ENCODE measurements at regions not wholly inside any gene's neighbourhood (a gene's known extent, or its start where the extent isn't known, plus 50 kb on each side); places are given as distances from the start of the nearest gene placed in this dataset.

DNA sequence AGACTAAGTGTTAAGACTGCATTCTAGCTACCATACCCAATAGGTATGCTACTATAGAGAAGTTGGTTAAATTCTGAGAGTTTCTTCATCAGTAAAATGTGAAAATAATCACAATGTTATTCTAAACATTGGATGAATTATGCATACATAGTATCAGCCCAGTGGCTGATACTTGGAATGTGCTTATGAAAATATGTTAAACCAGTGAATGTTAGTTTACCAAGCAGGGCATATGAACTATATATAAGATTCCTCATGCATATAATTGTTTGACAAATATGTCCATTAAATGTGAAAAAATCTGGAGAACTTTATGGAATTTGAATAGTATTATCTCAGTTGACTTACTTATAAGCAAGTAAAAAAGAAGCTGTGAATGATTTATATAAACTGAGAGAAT is 296.1 kb downstream of the IL15 start:
- DNase-seq (ENCODE audit: insufficient read length, low spot score) (no peak), FAIRE-seq (no peak)
- TF ChIP-seq, protein P1, sequence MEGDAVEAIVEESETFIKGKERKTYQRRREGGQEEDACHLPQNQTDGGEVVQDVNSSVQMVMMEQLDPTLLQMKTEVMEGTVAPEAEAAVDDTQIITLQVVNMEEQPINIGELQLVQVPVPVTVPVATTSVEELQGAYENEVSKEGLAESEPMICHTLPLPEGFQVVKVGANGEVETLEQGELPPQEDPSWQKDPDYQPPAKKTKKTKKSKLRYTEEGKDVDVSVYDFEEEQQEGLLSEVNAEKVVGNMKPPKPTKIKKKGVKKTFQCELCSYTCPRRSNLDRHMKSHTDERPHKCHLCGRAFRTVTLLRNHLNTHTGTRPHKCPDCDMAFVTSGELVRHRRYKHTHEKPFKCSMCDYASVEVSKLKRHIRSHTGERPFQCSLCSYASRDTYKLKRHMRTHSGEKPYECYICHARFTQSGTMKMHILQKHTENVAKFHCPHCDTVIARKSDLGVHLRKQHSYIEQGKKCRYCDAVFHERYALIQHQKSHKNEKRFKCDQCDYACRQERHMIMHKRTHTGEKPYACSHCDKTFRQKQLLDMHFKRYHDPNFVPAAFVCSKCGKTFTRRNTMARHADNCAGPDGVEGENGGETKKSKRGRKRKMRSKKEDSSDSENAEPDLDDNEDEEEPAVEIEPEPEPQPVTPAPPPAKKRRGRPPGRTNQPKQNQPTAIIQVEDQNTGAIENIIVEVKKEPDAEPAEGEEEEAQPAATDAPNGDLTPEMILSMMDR (IDR thresholded peaks at IDR 0.05; ENCODE audit: insufficient read depth, missing control alignments), result no peak

DNA sequence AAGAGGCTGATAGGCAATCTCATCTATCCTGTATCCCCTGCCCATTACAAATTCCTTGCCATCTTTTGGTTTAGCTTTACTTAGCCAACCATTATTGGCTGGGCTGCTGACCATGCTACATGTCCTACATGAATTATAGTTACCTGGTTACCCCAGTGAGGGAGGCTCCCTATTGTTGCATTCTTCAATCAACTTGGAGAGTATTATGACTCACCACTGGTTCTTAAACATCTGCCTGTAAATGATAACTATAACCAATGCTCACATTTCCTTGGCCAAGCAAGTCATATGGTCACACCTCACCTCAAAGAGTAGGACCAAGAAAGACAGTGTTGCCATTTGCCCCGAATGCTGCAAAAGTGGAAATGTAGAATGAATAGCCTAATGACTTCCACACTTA is 297.6 kb downstream of the IL15 start:
- TF ChIP-seq, protein P1 (IDR thresholded peaks at IDR 0.05; ENCODE audit: insufficient read depth, missing control alignments), result no peak
- no peak for FAIRE-seq
- DNase-seq (ENCODE audit: insufficient read length, low spot score), result no peak

DNA sequence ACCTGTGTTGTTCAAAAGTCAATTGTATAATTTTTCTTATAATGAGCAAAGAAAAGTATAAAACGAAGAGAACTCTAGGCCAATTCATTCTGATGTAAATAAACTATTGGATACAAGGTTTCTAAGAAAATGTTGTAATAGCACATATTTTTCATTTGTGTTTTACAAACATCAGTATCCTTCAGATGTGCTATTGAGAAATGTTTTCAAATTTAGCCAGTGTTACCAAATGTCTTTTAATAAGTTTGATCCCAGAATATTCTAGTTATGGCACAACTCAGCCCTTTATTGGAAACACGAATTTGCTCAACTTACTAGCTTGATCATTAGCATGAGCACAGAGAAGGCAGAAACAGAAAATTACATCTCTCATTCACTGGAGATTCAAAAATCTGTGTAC is 319.3 kb downstream of the IL15 start:
- TF ChIP-seq, protein P1 (IDR thresholded peaks at IDR 0.05; ENCODE audit: insufficient read depth, missing control alignments), result no peak
- FAIRE-seq, result no peak

DNA sequence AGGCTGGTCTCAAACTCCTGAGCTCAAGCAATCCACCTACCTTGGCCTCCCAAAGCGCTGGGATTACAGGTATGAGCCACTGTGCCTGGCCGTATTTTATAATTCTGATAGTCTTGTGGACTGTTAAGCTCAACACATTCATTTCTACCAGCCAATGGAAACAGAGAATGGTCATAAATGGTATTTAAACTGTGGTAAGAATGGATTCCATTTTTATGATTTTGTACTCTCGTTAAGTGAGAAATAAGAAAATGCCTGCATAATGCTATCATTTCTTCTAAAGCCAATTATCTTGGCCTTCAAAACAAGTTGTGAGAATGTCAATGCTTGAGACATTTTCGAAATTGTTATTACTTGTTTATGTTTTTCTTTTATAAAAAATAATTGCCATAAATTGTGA is 321.0 kb downstream of the IL15 start:
- FAIRE-seq (no peak), DNase-seq (ENCODE audit: insufficient read length, low spot score) (no peak)
- TF ChIP-seq, protein P1 (IDR thresholded peaks at IDR 0.05; ENCODE audit: insufficient read depth, missing control alignments), result no peak

More for the DNA sequence above, 319.3 kb downstream of the IL15 start:
- DNase-seq (ENCODE audit: insufficient read length, low spot score), result no peak

DNA sequence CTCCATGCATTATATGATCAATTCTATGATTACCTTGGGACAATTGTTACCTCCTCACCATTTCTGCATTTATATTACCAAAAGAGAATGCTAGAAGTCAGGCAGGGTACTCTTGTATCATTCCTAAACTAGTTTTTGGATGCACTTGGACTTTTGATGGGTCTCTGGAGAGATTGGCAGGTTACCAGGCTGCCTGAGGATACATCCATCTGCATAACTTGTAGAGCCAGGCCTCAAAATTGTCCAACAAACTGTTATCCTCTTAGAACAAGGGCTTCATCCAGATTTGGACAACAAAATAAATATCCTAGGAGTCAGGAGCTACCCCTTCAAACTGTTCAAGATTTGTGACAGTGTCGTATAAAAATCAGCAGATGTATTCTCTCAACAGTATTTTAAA is 326.1 kb downstream of the IL15 start:
- TF ChIP-seq, protein P1 (IDR thresholded peaks at IDR 0.05; ENCODE audit: insufficient read depth, missing control alignments), result no peak
- FAIRE-seq, result no peak
- no peak for DNase-seq (ENCODE audit: insufficient read length, low spot score)

DNA sequence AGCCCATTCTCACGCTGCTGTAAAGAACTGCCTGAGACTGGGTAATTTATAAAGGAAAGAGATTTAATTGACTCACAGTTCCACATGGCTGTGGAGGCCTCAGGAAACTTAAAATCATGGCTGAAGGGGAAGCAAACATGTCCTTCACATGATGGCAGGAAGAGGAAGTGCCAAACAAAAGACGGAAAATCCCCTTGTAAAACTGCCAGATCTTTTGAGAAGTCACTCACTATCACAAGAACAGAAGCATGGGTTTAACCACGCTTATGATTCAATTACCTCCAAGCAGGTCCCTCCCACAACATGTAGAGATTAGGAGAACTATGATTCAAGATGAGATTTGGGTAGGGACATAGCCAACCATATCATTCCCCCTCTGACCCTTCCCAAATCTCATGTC is 335.5 kb downstream of the IL15 start:
- TF ChIP-seq, protein P1 (IDR thresholded peaks at IDR 0.05; ENCODE audit: insufficient read depth, missing control alignments), result no peak
- DNase-seq (ENCODE audit: insufficient read length, low spot score), result no peak
- FAIRE-seq, result no peak

DNA sequence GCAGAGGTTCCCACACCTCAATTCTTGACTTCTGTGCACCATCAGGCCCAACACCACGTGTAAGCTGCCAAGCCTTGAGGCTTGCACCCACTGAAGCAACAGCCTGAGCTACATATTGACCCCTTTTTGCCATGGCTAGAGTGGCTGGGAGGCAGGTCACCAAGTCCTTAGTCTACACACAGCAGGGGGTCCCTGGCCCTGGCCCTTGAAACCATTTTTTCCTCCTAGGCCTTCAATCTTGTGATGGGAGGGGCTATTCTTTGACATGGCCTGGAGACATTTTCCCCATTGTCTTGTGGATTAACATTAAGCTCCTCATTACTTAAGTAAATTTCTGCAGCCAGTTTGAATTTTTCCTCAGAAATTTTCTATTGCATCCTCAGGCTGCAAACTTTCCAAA is 336.6 kb downstream of the IL15 start:
- TF ChIP-seq, protein P1 (IDR thresholded peaks at IDR 0.05; ENCODE audit: insufficient read depth, missing control alignments), result no peak
- DNase-seq (ENCODE audit: insufficient read length, low spot score) (no peak), FAIRE-seq (no peak)

All from D721Med (cell line).